GM12878 (cell line): ENCODE measurements at regions not wholly inside any gene's neighbourhood (a gene's known extent, or its start where the extent isn't known, plus 50 kb on each side); places are given as distances from the start of the nearest gene placed in this dataset.

Source experiments
- ATAC-seq: fragments of 200-7000 bp; cut with Tn5 transposase; 3 replicates; pipeline ENCODE4 v1.9.1; 2020; ENCODE audit warnings: mild to moderate bottlenecking, moderate library complexity
- BruUV-seq: library from RNA; stranded (reverse); fragments of 400-500 nt; replicated peaks from 2 replicates; lab custom pipeline; 2021; lab: Mats Ljungman, UMichigan
- CTCF ChIA-PET: fragments of 300-600 bp; sonication (Branson Sonifier 250); formaldehyde crosslinking; extraction: SDS; loops from one replicate; lab custom pipeline; 2021; ENCODE audit warnings: inconsistent platforms; lab: Yijun Ruan, JAX
- POLR2A ChIA-PET: fragments of 350-600 bp; formaldehyde crosslinking; extraction: SDS; loops from one replicate; lab custom pipeline; 2021; ENCODE audit warnings: inconsistent platforms; lab: Charles Lee
- RAD21 ChIA-PET: fragments of 300-600 bp; sonication (Branson Sonifier 250); formaldehyde crosslinking; loops from one replicate; lab custom pipeline; 2023; ENCODE audit warnings: antibody characterized with exemption; ENCODE audit not compliant: unreplicated experiment; lab: Charles Lee
- SMC1A ChIA-PET: fragments of 300-600 bp; sonication (Branson Sonifier 250); formaldehyde crosslinking; loops from one replicate; lab custom pipeline; 2023; ENCODE audit not compliant: unreplicated experiment, uncharacterized antibody; lab: Charles Lee
- DNase-seq: peaks from one replicate; pipeline ENCODE4 v3.0.0-alpha.2; 2011; ENCODE audit warnings: low read depth, low spot score
- FAIRE-seq: peaks from 3 replicates; lab custom pipeline; 2011; peaks lifted over from hg19 to GRCh38; lab: Jason Lieb, UNC
- H2AFZ ChIP-seq: 2 replicates; pipeline ENCODE4 v1.6.0; 2011; ENCODE audit warnings: low read depth, low read length, control low read depth; ENCODE audit not compliant: control insufficient read depth
- H3K27ac ChIP-seq: 2 replicates; pipeline ENCODE4 v1.5.1; 2011; ENCODE audit warnings: control low read depth; ENCODE audit not compliant: control insufficient read depth, insufficient read depth
- H3K27me3 ChIP-seq, 2 experiments: replicated peaks in 1 of 2; 2 replicates each; pipeline versions ENCODE4 v1.6.0 to v1.6.1; 2011; ENCODE audit warnings: low read length in 1 of 2; ENCODE audit not compliant: control insufficient read depth in 2 of 2, insufficient read depth in 2 of 2
- H3K36me3 ChIP-seq, 2 experiments: 2 replicates each; pipeline ENCODE4 v1.5.1; 2011; ENCODE audit warnings: low read length in 1 of 2; ENCODE audit not compliant: control insufficient read depth in 2 of 2, insufficient read depth in 2 of 2
- H3K4me1 ChIP-seq: 2 replicates; pipeline ENCODE4 v1.6.1; 2011; ENCODE audit warnings: mild to moderate bottlenecking, low read length, moderate library complexity, mixed read lengths; ENCODE audit not compliant: control insufficient read depth, insufficient read depth
- H3K4me2 ChIP-seq: 2 replicates; pipeline ENCODE4 v1.6.0; 2011; ENCODE audit warnings: control low read depth; ENCODE audit not compliant: control insufficient read depth, insufficient read depth
- H3K4me3 ChIP-seq: fragments of 200-600 bp; sonication (generic); 2 replicates; pipeline ENCODE4 v1.5.1; 2016
- H3K79me2 ChIP-seq: 2 replicates; pipeline ENCODE4 v1.6.0; 2011; ENCODE audit warnings: low read length; ENCODE audit not compliant: control insufficient read depth, insufficient read depth
- H3K9ac ChIP-seq: 2 replicates; pipeline ENCODE4 v1.8.0; 2011; ENCODE audit warnings: low read length, control low read depth, mixed read lengths; ENCODE audit not compliant: control insufficient read depth, insufficient read depth
- H3K9me3 ChIP-seq: replicated peaks from 3 replicates; pipeline ENCODE4 v1.5.1; 2011; ENCODE audit warnings: mild to moderate bottlenecking, low read length; ENCODE audit not compliant: control insufficient read depth, insufficient read depth
- H4K20me1 ChIP-seq: 2 replicates; pipeline ENCODE4 v1.6.0; 2011; ENCODE audit not compliant: control insufficient read depth, insufficient read depth
- EZH2 ChIP-seq: IDR thresholded peaks from 2 replicates; pipeline ENCODE4 v1.6.1; 2012; ENCODE audit warnings: low read depth, mild to moderate bottlenecking, control low read depth, inconsistent platforms, low read length, borderline replicate concordance; ENCODE audit not compliant: control insufficient read depth
- HDGF ChIP-seq: fragments of 450-650 bp; IDR thresholded peaks from 2 replicates; pipeline ENCODE4 v1.6.1; 2016; ENCODE audit warnings: antibody characterized with exemption
- KLF5 ChIP-seq: fragments of 450-650 bp; IDR thresholded peaks from 2 replicates; pipeline ENCODE4 v1.6.1; 2014; ENCODE audit warnings: mild to moderate bottlenecking; ENCODE audit not compliant: partially characterized antibody
- MEF2A ChIP-seq: IDR thresholded peaks from 2 replicates; pipeline ENCODE4 v1.6.1; 2011; ENCODE audit warnings: low read depth, mild to moderate bottlenecking, low read length, moderate library complexity; ENCODE audit not compliant: insufficient read depth
- MYB ChIP-seq: fragments of 150-350 bp; IDR thresholded peaks from 2 replicates; pipeline ENCODE4 v1.6.1; 2014; ENCODE audit warnings: mild to moderate bottlenecking, low read depth, low read length, borderline replicate concordance
- NBN ChIP-seq: fragments of 450-650 bp; IDR thresholded peaks from 2 replicates; pipeline ENCODE4 v1.6.1; 2016
- NFYA ChIP-seq: IDR thresholded peaks from 2 replicates; pipeline ENCODE4 v1.6.1; 2011; ENCODE audit warnings: low read depth, mild to moderate bottlenecking, low read length, improper control_type of control experiment, borderline replicate concordance
- NFYB ChIP-seq: IDR thresholded peaks from 2 replicates; pipeline ENCODE4 v1.6.1; 2011; ENCODE audit warnings: low read depth, mild to moderate bottlenecking, low read length, improper control_type of control experiment, moderate library complexity; ENCODE audit not compliant: insufficient read depth
- POLR2A ChIP-seq: IDR thresholded peaks from 2 replicates; pipeline ENCODE4 v1.6.1; 2011; ENCODE audit warnings: low read depth, mild to moderate bottlenecking, low read length
- SMAD1 ChIP-seq: fragments of 450-650 bp; IDR thresholded peaks from 2 replicates; pipeline ENCODE4 v1.6.1; 2018; ENCODE audit warnings: mild to moderate bottlenecking, low read depth; ENCODE audit not compliant: partially characterized antibody
- SREBF1 ChIP-seq: IDR thresholded peaks from 2 replicates; pipeline ENCODE4 v1.6.1; 2012; ENCODE audit warnings: mild to moderate bottlenecking, low read length
- TBL1XR1 ChIP-seq: IDR thresholded peaks from 2 replicates; pipeline ENCODE4 v1.6.1; 2012; ENCODE audit warnings: low read depth, low read length, improper control_type of control experiment
- USF1 ChIP-seq: IDR thresholded peaks from 2 replicates; pipeline ENCODE4 v1.6.1; 2011; ENCODE audit warnings: borderline replicate concordance, low read depth, mild to moderate bottlenecking, moderate library complexity, mixed read lengths, low read length; ENCODE audit not compliant: insufficient read depth; ENCODE audit errors: extremely low read length
- ZBTB4 ChIP-seq: fragments of 450-650 bp; formaldehyde crosslinking; IDR thresholded peaks from 2 replicates; pipeline ENCODE4 v1.4.0; 2022; ENCODE audit warnings: mild to moderate bottlenecking, moderate library complexity
- in situ Hi-C: fragments of 300-500 bp; cut with MboI; formaldehyde crosslinking; loops from 9 replicates; pipeline ENCODE4 v1.14.3; 2018; ENCODE audit warnings: mixed read lengths
- intact Hi-C: fragments of 100-400 bp; cut with micrococcal nuclease; formaldehyde crosslinking; loops from one replicate; pipeline ENCODE4 v1.14.2; 2022; ENCODE audit not compliant: unreplicated experiment

GRCh38 chr17:14903854-14904253 lies 361.3 kb downstream of the PMP22 start (continued):
- TF ChIP-seq USF1: no peak
- no peak for TF ChIP-seq KLF5
- no peak for TF ChIP-seq SMAD1
- TF ChIP-seq POLR2A: no peak
- TF ChIP-seq SREBF1: no peak
- TF ChIP-seq NFYB: no peak
- no peak for TF ChIP-seq TBL1XR1
- no peak for TF ChIP-seq NFYA
- TF ChIP-seq MYB: no peak
- TF ChIP-seq HDGF: no peak

- FAIRE-seq (no peak), ATAC-seq (no peak), DNase-seq (no peak)
- no peak overlapping the region for H3K9ac ChIP-seq
- intact Hi-C loops (no loop called here), in situ Hi-C loops (no loop called here)
- ChIA-PET CTCF (no interaction called here), RAD21 (no interaction called here), SMC1A (no interaction called here), POLR2A (no interaction called here)
- no TSS peak for BruUV-seq
- no peak overlapping the region for H2AFZ ChIP-seq
- H3K36me3 ChIP-seq: no peaks in the 10 kb centered on the region
- H3K4me2 ChIP-seq: no peak overlapping the region
- H3K27me3 ChIP-seq: no peaks in the 10 kb centered on the region
- no peaks in the 10 kb centered on the region for H3K4me1 ChIP-seq
- H3K79me2 ChIP-seq: no peaks in the 10 kb centered on the region
- no peak overlapping the region for H3K4me3 ChIP-seq
- H3K9me3 ChIP-seq: no peaks in the 10 kb centered on the region
- TF ChIP-seq EZH2: no peak
- no peak for TF ChIP-seq ZBTB4 (CRISPR knock-in tag)
- no peak for TF ChIP-seq NBN
- no peak for TF ChIP-seq MEF2A
- no peaks in the 10 kb centered on the region for H4K20me1 ChIP-seq
- H3K27ac ChIP-seq: no peak overlapping the region
Observed at GRCh38 chr17:14902803-14903202, 362.3 kb downstream of the PMP22 start.
